KOPT-K1 (cell line): ENCODE measurements at regions not wholly inside any gene's neighbourhood (a gene's known extent, or its start where the extent isn't known, plus 50 kb on each side); places are given as distances from the start of the nearest gene placed in this dataset.
"Not testable (repeated sequence)": the region's sequence is repeated elsewhere in the genome, so short reads cannot be mapped to it uniquely, and the experiment has no call there.

Experiments
- H3K27ac ChIP-seq: fragments of 200-600 bp; sonication (generic); 2 replicates; pipeline ENCODE4 v1.5.1; 2016; ENCODE audit warnings: antibody characterized with exemption, mild to moderate bottlenecking, low read depth, low read length; ENCODE audit not compliant: poor library complexity, severe bottlenecking
- H3K36me3 ChIP-seq: fragments of 200-600 bp; sonication (generic); 2 replicates; pipeline ENCODE4 v1.5.1; 2017; ENCODE audit warnings: antibody characterized with exemption, mild to moderate bottlenecking, low read length, moderate library complexity; ENCODE audit not compliant: insufficient read depth
- H3K9me3 ChIP-seq: fragments of 200-600 bp; sonication (generic); 2 replicates; pipeline ENCODE4 v1.5.1; 2017; ENCODE audit warnings: antibody characterized with exemption, low read length, mild to moderate bottlenecking; ENCODE audit not compliant: insufficient read depth, poor library complexity, severe bottlenecking

GRCh38 chr7:110311556-110311955 lies 779.4 kb upstream of the LRRN3 start:
- peaks cover 3% of the 10 kb centered on the region for H3K9me3 ChIP-seq

DNA sequence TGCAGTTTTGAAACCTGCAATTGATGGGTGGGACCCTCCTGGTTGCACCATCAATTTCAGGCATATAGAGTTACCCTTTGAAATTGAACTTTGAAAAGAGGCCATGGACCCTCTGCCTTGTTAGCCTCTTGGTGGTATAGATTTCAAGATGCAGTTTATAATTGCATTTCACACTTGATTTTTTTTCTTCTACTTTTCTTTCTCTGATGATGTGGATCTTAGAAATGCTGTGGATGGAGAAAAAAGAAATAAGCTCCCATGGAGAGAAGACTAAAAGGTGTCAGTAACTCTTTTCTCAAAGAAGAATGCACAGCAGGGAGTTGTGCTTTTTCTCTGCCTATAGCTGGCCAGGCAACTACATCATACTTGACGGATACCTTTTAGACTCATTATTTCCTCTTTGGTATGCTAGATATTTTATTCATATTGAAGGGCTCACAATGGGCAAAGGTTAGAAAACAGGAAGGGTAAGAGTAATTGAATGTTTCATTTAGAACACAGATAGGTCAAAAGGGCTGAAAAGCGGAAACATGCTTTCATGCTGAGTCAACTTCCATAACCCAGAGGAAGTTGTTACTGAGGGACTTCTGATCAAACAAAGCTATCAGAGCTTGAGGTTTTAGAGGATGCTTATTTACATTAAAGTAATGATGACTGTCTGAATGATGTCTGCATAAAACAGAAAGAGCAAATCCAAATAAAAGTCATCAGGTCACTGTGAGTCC lies 773.2 kb upstream of the LRRN3 start:
- peaks cover 5% of the 10 kb centered on the region for H3K9me3 ChIP-seq
- H3K27ac ChIP-seq: no peak overlapping the region
- H3K36me3 ChIP-seq: no peaks in the 10 kb centered on the region

More at GRCh38 chr7:110311556-110311955, 779.4 kb upstream of the LRRN3 start:
- no peaks in the 10 kb centered on the region for H3K36me3 ChIP-seq
- H3K27ac ChIP-seq: no peak overlapping the region

DNA sequence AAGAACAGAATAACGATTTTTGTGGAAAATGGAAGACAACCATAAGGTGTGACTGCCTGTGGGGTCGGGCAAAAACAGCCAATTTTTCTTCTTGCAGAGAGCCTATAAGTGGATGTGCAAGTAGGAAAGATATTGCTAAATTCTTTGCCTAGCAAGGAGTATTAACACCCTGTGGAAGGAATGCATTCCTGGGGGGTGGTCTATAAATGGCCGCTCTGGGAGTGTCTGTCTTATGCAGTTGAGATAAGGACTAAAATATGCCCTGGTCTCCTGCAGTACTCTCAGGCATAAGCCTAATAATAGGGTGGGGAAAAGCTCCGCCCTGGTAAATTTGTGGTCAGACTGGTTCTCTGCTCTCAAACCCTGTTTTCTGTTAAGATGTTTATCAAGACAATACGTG lies 770.6 kb upstream of the LRRN3 start:
- not testable (repeated sequence) for H3K36me3 ChIP-seq, H3K9me3 ChIP-seq, H3K27ac ChIP-seq

- Histone ChIP-seq H3K27ac (no peak overlapping the region), H3K9me3 (peaks cover 5% of the 10 kb centered on the region), H3K36me3 (no peaks in the 10 kb centered on the region)
Measured at GRCh38 chr7:110322796-110323195, 768.1 kb upstream of the LRRN3 start.

GRCh38 chr7:110326966-110327365 lies 764.0 kb upstream of the LRRN3 start:
- Histone ChIP-seq H3K36me3 (no peaks in the 10 kb centered on the region), H3K9me3 (no peaks in the 10 kb centered on the region), H3K27ac (no peak overlapping the region)

GRCh38 chr7:110336423-110336822 lies 754.5 kb upstream of the LRRN3 start:
- no peak overlapping the region for H3K27ac ChIP-seq
- no peaks in the 10 kb centered on the region for H3K36me3 ChIP-seq
- no peaks in the 10 kb centered on the region for H3K9me3 ChIP-seq

DNA sequence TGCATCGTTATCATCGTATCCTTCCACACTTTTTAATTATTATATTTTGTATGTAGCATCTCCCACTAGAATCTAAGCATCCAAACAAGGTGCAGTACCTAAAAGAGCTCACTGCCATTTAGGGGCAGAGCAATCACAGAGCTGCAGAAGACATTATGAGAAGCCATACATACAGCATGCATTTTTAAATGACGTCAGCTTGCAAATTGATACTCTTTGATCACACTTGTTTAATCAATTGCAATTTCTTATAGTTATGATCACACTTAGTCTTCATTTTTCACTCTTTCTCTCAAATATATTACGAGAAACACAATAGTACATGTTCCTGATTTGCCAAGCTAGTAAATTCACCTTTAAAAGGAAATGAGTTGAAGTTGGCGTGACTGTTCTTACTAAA lies 753.3 kb upstream of the LRRN3 start:
- no peaks in the 10 kb centered on the region for H3K36me3 ChIP-seq
- H3K27ac ChIP-seq: no peak overlapping the region
- H3K9me3 ChIP-seq: no peaks in the 10 kb centered on the region

GRCh38 chr7:110347081-110347480 lies 743.8 kb upstream of the LRRN3 start:
- Histone ChIP-seq H3K27ac (no peak overlapping the region), H3K9me3 (no peaks in the 10 kb centered on the region), H3K36me3 (no peaks in the 10 kb centered on the region)

GRCh38 chr7:110356438-110356837 lies 734.5 kb upstream of the LRRN3 start:
- Histone ChIP-seq H3K9me3 (no peaks in the 10 kb centered on the region), H3K36me3 (no peaks in the 10 kb centered on the region)

GRCh38 chr7:110358028-110358427 lies 732.9 kb upstream of the LRRN3 start:
- no peaks in the 10 kb centered on the region for H3K9me3 ChIP-seq
- no peaks in the 10 kb centered on the region for H3K36me3 ChIP-seq
- H3K27ac ChIP-seq: no peak overlapping the region

More at GRCh38 chr7:110356438-110356837, 734.5 kb upstream of the LRRN3 start:
- no peak overlapping the region for H3K27ac ChIP-seq

- no peaks in the 10 kb centered on the region for H3K36me3 ChIP-seq
Measured at GRCh38 chr7:110371709-110372108, 719.2 kb upstream of the LRRN3 start.

DNA sequence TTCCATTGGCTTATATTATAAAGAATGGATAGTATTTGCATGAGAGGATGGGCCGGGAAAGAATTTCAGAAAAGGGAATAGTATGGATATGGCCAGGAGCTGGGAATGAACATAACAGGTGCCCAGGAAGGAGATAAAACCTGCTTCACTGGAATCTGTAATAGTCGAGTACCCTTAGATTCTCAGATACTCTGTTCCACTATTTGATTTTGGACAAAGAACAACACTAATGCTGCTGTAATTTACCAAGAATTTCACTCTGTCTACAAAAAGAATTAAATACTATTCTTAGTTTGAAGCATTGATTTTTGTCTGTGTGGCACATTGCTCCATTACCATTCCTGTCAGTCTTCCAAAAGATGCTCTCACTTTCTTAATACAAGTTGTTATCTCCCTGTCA lies 718.2 kb upstream of the LRRN3 start:
- H3K36me3 ChIP-seq: no peaks in the 10 kb centered on the region
- H3K27ac ChIP-seq: no peak overlapping the region

More at GRCh38 chr7:110371709-110372108, 719.2 kb upstream of the LRRN3 start:
- no peaks in the 10 kb centered on the region for H3K9me3 ChIP-seq
- H3K27ac ChIP-seq: no peak overlapping the region

GRCh38 chr7:110373416-110373815 lies 717.5 kb upstream of the LRRN3 start:
- H3K36me3 ChIP-seq: no peaks in the 10 kb centered on the region
- H3K27ac ChIP-seq: no peak overlapping the region
- no peaks in the 10 kb centered on the region for H3K9me3 ChIP-seq

More for the DNA sequence above, 718.2 kb upstream of the LRRN3 start:
- no peaks in the 10 kb centered on the region for H3K9me3 ChIP-seq

DNA sequence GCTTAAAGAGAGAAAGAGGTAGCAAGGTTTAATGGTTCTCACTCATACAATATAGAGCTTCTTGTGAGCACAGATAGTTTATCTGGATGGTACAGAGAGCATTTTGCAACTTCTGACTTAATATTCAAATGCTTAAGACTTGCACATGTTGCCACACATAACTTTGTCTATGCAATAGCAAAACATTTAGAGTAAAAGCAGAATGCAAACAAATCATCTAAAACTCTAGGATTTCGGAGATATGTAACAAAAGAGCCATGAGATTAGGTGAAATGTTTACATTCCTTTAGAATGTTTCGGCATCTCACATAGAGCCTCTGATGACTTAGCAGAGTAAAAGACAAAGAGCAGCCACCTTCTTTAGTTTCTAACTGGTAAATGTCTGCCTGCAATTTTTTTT lies 717.1 kb upstream of the LRRN3 start:
- Histone ChIP-seq H3K27ac (no peak overlapping the region), H3K9me3 (no peaks in the 10 kb centered on the region), H3K36me3 (no peaks in the 10 kb centered on the region)

DNA sequence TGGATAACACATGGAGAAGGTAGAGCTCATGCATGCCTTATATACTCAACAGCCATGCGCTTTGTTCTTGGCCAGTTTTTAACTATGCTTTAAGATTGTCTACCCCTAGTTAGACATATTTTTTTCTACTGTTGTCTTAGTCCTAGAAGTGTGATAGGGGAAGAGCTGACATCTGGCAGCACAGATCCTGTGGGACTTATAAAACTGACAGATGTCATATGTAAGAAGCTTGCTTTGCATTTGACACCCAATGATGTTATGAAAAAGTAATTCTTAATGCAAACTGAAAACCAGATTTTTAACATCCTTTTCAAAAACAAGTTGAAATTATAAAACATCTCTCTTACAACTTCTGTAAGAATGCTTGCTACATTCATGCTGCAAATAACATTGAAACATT lies 715.9 kb upstream of the LRRN3 start:
- Histone ChIP-seq H3K36me3 (no peaks in the 10 kb centered on the region), H3K27ac (no peak overlapping the region), H3K9me3 (no peaks in the 10 kb centered on the region)

DNA sequence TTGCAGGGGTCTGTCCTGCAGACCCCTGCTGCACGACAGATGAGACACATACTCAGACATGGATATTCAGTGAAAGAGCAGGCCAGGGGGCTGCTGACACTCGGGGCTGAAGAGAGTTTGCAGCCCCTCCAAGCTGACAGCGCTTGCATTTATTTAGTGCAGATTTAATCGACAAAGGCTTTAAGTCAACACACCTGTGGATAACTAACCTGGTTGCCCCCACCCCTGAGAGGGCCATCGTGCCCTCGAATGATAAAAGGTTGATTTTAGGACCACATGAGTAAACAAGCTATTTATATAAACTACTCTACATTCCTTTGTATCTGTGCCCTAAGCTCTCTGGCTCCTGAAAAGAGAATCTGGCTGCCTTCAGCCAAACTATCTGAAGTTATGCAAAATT lies 708.2 kb upstream of the LRRN3 start:
- Histone ChIP-seq H3K9me3 (no peaks in the 10 kb centered on the region), H3K36me3 (no peaks in the 10 kb centered on the region), H3K27ac (no peak overlapping the region)
